ELF-1 (cell line): ENCODE measurements at regions not wholly inside any gene's neighbourhood (a gene's known extent, or its start where the extent isn't known, plus 50 kb on each side); places are given as distances from the start of the nearest gene placed in this dataset.

Source experiments
- DNase-seq: peaks from one replicate; pipeline ENCODE4 v3.0.0-alpha.2; 2016; ENCODE audit warnings: low read depth, low spot score

DNA sequence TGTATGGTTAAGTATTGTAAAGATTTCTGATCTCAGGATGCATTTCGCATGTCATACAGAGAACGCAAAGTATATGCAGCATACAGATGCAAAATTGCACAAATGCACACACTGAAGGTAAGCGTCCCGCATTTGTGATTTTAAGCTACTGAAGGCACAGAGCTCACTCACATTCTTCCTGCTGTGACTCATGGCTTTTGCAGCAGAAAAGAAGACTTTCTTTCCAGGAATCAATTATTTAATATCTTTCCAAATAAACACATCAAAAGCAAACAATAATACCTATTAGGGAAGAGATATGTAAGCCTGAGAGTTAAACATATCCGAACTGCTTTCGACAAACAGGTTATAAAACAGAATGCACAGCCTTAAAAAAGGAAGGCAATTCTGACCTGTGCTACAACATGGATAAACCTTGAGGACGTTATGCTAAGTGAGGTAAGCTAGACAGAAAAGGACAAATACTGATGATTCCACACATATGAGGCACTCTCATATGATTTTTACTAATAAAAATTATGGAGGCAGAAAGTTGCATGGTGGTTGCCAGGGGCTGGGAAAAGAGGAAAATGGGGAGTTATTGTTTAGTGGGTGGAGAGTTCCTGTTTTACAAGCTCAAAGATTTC, 109.0 kb downstream of the TFAP2A start:
- DNase-seq = no peak

DNA sequence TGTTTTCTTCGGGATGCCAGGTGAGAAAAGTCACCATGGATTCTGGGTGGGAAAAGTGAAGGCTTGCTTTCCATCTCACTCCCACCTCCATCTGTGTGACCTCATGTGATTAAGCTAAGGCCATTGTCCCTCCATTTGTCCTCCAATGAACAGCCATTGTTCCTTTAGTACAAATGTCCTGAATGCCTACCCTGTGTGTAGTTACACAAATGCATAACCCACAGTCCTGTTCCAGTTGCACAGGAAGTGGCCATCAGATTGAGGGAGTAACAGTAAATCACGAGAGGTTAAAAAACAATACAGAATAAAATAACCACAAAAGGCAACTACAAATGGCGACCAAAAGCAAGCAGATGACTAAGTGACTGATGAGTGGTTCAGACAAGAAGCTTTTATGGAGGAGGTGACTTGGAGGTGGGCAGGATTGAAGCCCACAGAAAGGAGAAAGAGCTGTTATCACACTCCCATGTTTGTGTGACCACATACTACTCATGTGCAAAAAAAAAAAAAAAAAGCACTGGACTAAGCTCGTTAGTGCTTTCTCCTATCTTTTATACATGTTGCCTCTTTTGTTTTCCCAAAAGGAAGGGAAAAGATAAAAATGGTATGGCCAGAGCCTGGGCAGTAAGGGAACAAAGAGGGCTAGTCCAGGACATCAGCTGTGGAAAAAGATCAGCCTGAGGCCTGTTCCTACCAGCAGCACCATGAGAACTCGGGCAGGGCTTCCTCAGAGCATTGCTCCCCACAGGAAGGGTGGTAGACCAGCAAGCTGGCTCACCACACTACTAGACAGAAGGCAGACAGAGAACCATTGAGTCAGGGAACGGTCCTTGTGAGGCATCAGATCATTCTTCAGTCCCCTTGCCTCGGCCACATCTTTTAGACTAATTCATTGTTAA, 111.0 kb downstream of the TFAP2A start:
- no peak for DNase-seq

DNA sequence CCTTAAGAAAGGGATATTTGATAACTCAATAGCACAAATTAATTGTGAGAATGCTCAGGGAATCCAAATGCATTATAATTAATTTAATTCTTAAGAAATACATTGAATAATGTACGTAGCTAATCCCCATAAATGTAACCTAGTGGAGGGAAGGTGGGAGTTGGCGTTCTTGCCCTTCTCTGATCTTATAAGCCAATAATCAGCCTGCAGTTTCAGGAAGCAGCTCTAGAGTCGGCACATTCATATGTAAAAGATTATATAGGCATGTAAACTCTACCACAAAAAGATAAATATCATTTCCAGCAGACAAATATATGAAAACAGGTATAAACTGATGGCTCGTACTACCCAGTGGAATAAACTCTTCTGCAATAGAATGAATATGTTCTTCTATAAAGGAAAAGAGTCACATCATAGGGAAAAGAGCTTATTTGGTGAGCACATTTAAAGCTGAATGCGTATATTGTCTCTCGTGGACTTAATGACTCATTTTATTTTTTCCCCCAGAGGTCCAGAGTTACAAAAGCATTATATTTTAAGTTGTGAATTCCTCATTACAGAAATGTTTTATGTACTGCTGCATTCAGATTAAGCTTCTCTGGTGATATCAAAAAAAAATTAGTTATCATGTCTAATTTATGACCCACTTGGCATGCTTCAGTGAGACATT, 112.2 kb downstream of the TFAP2A start:
- no peak for DNase-seq

DNA sequence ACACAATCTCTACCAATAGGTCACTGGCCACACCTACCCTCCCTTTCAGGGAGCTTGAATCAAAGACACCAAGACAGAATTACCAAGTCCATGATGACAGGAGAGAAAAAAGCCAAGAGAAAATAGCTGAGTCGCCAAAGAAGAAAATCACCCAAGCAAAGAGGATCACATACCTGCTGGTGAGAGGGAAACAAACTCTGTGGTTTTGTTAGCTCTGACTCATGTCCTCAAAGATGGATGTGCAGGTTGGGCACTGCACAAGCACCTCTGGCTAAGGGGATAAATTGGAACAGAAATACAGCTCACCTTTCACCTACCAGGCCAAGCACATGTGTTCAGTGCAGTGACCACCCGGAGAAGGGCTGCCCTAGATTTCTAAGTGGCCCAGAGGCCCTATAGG, 114.8 kb downstream of the TFAP2A start:
- no peak for DNase-seq

DNA sequence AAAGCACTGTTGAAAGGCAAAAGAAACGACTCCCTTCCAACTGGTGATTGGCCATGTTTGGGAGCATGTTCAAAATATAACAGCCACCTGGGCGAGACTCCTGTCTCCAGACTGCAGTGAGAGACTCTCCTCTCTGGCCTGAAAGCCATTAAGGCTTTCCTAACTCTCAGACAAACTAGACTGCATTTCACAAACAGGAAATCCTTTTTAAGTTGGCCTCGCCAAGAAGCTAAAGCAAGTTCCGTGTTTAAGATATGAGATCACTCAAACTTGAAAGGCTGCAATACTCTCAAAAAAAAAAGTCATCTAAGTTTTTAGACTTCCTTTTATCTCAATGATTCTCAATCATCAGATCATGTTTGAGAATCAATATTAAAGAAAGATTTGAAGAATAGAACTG, 117.0 kb downstream of the TFAP2A start:
- no peak for DNase-seq

DNA sequence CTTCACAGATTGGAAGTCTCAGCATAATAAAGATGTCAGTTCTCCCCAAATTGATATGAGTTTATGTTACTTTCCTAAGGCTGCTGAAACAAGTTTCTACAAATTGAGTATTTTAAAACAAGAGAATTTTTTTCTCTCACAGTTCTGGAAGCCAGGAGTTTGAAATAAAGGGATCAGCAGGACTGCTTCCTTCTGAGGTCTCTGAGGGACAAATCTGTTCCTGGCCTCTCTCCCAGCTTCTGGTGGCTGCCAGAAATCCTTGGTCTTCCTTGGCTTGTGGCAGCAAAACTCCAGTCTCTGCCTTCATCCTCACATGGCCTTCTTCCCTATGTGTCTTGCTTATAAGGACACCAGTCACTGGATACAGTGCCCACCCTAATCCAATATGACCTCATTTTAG, 136.1 kb downstream of the TFAP2A start:
- no peak for DNase-seq

DNA sequence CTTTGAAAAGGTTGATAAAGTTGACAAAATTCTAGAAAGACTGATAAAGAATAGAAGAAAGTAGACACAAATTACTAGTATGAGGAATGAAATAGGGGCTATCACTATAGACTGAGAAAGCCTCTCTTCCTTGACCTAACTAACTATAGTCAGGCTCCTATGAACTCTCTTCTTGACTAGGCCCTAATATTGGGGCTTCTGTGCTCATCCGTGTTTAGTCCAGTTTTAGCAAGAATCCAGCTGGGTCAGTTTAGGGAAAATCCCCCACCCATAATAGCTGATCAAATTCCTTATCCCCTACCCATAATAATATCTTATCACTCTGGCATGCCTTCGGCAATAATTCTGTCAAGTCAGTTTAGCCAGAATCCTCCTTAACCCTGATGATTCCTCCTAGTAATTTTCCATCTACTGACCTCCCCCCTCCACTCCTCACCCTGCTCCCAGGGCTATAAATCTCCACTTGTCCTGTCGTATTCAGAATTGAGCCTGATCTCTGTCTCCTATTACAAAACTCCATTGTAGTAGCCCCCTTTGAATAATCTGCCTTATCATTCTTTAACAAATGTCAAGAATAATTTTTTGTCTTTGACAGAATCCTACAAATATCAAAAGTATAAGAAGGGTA, 138.1 kb downstream of the TFAP2A start:
- DNase-seq = no peak

DNA sequence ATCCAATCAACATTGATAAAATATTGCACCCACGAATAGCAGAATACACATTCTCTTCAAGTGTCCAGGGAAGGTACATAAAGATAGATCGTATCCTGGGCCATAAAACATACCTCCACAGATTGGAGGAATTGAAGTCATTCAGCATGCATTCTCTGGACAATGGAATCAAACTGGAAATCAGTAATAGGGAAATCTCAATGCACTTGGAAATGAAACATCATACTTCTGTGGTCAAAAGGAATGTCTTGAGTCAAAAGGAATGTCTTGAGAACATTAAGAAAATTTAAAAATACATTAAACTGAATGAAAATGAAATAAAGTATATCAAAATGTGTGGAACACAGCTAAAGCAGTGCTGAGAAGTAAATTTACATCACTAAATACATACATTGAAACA, 138.8 kb downstream of the TFAP2A start:
- DNase-seq = no peak

DNA sequence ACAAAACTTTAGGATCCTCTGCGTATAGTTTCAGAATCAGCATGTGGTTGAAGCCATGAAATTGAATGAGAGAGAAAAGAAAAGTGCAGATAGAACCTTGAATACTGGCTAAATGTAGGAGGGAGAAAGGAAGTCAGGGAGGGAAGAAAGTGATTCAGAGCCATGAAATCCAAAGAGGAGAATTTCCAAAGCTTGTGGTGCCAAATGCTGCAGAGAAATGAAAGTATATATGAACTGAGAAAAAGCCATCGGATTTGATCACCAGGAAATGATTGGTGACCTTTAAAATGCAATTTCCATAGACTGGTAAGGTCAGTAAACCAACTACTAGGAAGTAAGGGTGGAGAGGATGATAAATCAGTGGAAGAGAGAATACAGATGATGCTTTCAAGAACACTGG, 142.3 kb downstream of the TFAP2A start:
- DNase-seq = no peak

DNA sequence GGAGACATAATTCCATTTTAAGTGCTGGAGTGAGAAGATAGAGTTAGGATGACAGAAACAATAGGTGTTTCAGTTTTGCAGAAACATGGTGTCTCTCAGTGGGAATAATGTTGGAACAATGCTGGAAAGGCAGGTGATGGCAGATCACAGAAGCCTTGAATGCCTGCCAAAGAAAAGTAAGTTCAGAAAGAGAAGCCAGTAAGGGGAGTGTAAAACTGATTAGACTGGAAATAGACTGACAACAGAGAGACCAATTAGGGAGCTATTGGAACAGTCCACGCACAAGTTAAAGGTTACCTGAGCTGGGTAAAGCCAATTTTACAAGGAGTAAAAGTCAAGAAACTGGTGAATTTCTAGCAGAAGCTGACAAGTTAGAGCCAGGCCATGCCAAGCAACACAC, 142.9 kb downstream of the TFAP2A start:
- DNase-seq = no peak

DNA sequence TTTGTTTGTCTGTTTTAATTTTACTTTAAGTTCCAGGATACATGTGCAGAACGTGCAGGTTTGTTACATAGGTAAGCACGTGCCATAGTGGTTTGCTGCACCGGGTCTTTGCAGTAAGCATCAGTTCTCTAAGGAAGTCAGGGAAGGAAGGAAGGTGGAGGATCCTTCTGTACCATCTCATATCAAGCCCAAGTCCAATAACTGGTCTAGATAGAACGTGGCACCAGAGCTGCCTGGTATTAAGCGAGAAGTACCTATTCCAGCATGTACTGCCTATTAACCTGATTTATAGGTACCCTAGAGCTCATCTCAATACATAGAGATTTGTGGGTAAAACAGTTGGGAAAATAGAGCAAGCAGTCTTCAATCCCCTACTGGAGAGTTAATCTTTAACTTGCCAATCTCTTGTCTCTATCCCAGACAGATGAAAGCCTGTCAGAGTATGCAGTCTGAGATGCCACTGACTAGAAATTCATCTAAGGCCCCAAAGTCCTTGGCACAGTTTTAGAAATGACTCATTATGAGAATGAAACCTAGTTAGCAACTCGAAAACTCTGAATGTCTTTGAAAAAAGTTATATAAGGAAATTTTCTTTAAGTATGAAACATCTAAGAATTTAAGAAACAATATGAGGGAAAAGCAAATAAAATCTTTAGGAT, 144.9 kb downstream of the TFAP2A start:
- DNase-seq = no peak

DNA sequence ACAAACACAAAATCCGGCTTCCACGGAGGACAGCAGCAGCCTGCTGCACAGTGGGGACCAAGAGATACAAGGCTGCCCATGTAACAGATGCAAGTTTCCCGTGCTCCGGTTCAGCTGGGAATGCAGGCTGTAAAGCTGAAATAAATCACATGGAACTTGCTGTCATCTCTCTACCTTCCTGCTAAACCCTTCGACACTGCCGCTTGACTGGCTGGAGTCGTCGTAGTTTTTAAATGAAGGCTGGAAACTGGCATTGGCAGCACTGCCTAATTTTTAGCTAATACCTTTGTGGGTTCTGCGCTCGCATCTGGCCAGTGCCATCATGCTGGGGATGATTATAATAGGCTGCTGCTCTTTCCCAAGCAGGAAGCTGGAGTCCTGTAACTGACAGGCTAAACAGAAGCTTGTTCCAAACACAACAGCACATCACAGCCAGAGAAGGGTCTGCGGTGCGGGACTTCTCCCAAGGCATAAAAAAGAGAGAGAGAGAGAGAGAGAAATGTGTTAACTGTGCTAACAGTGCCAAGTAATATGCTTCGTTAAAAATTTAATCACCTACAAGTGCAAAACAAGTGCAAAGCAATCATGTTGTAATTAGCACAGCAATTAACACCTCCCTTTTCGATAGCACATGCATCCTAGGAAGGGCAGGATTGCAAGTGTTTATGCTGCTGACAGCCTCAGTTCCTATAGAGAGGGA, 146.1 kb downstream of the TFAP2A start:
- DNase-seq = peak; percentile 47

DNA sequence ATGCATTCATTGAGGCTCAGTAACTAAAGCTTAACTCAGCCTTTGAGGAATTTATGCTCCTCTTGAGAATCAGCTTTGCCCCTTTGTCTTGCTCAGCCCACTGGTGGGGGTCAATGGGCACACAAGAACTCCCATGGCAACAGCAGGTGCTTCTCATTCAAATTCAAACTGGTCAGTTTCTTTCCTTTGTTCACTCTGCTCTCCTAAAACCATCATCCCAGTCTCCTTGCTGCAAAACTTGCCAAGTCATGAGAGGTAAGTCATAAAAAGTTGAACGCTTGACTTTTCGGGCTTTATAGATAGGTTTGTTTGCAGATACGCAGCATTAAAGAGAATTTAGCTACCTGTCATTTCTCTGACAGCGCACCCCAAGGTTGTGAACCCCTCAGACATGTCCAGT, 146.8 kb downstream of the TFAP2A start:
- peak; percentile 29 for DNase-seq

DNA sequence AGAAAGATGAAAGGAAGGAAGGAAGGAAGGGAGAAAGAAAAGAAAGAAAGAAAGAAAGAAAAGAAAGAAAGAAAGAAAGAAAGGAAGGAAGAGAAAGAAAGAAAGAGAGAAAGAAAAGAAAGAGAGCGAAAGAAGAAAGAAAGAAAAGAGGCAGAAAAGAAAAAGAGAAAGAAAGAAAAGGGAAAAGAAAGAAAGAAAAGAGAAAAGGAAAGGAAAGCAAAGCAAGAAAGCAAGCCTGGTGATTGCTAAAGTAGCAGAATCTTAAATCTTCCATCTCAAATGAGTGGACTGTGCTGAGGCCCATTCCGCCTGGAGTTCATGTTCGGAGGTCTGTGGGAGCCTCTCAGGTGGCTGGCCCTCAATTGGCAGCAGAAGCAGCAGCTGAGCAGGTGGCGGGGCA, 148.4 kb downstream of the TFAP2A start:
- no peak for DNase-seq

DNA sequence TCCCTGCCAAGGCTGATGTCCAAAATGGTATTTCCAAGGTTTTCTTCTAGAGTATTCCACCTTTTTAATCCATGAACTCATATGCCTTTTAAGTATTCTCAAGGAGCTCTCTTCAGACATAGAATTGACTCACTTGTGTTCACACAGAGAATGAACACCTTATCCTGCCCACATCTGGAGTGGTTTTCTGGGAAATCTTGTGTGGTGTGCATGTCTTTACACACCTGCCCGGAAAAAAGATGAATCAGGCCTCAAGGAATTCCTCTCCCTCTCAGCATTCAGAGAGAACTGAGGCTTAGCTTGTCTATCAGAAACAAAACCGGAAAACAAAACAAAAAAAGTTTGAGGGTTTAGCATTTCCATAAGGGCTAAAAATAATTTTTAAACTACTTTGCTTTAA, 148.8 kb downstream of the TFAP2A start:
- no peak for DNase-seq

DNA sequence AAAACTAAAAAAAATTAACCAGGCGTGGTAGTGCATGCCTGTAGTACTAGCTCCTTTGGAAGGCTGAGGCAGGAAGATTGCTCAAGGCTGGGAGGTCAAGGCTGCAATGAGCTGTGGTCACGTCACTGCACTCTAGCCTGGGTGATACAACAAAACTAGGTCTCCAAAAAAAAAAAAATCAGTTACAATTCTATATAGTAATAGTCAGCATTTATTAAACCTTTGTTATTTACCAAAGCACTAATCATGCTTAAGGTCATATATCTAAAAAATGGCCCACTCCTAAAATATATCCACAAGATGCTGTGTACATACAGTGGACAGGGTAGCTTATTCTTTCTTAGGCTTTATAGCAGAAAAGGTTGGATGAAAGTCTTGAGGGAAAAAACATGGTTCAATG, 152.4 kb downstream of the TFAP2A start:
- no peak for DNase-seq

DNA sequence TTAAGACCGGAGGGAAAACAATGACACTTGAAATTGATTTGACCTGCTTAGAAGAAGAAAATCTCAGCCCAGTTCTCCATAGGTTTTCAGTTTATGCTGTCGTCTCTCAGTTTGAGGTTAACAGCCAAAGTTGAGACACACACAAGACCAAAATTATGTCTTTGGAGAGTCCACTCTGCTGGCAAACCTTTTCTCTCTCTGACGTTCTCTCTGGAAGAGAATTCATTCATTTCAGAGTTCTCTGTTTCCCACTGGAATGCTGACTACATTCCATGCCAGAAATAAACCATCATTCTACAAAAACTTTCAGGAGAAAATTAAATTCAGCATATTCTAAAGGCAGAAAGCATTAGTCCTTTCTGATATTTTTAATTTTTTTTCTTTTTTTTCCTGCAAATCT, 155.2 kb downstream of the TFAP2A start:
- no peak for DNase-seq

DNA sequence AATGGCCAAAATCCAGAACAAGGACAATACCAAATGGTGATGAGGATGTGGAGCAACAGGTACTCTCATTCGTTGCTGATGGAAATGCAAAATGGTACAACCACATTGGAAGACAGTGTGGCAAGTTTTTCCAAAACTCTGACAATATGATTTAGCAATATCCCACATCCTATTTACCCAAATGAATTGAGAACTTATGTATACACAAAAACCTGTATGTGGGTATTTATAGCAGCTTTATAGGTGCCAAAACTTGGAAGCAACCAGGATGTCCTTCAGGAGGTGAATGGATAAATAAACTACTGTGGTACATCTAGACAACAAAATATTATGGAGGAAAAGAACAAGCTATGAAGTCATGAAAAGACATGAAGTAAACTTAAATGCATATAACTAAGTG, 156.5 kb downstream of the TFAP2A start:
- DNase-seq = no peak

DNA sequence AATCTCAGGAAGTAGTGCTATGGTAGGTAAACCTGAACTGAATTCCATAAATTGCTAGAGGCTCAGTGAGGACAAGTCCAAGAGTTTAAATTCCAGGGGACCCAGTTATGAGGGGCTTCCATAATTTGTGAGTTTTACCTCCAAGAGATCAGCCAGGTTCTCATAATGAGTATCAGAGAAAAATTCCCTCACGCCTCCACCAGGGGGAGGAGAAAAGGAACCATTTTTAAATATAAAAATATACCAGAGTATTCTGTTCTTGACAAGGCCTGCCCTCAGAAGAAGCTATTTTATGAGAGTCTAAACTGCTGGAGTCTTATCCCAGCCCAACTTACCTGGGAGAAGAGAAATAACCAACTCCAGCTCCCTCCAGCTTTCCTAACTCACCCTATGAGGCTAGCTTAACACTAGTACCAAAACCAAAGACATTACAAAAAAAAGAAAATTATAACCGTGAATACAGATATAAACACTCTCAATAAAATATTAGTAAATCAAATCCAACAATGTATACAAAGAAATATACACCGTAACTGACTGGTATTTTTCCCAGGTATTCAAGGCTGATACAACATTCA, 158.7 kb downstream of the TFAP2A start:
- DNase-seq = no peak

DNA sequence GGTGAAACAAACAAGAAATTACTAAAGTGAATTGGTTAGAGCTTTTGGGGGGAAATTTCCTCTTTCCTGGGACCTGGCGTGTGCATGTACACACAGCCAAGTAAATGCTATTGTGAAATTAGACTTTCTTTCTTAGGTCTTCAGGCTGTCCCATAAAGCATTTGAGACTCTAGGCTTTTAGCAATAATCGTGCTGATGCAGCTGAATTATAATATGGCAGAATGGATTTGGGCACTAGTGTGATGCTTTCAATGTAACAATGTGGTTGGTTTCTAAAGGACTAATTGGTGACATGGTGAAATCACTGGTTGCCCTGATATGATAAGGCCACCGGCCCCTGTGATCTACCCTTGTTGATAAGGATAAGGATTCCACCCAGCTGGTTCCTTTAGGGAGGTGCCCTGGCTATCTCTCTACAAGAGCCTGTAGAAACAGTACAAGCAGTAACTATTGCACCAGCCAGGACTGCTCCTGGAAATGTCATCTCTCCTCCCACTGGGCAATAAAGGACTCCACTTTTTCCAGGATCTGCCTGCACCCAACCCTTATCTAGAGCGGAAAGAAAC, 164.1 kb downstream of the TFAP2A start:
- peak; percentile 33 for DNase-seq
